ENCODE measurements at regions not wholly inside any gene's neighbourhood (a gene's known extent, or its start where the extent isn't known, plus 50 kb on each side); places are given as distances from the start of the nearest gene placed in this dataset.
"Not testable (repeated sequence)": the region's sequence is repeated elsewhere in the genome, so short reads cannot be mapped to it uniquely, and the experiment has no call there.

- not testable (repeated sequence) for H3K9me2 ChIP-seq (ENCODE audit: insufficient read depth); H3K4me2 ChIP-seq; DNase-seq (ENCODE audit: low spot score); H3K4me3 Mint-ChIP-seq; H3K27ac Mint-ChIP-seq; H3K27me3 ChIP-seq (ENCODE audit: insufficient read depth); H3K27ac ChIP-seq (ENCODE audit: low read depth); ATAC-seq; H3F3A ChIP-seq (replicated peaks; ENCODE audit: low read depth); H3K27me3 Mint-ChIP-seq (ENCODE audit: insufficient read depth, low read depth, poor library complexity); H3K4me1 ChIP-seq (ENCODE audit: insufficient read depth); H3K79me2 ChIP-seq (replicated peaks; ENCODE audit: insufficient read depth); H3K4me3 ChIP-seq; H2AFZ ChIP-seq; H4K20me1 ChIP-seq (replicated peaks; ENCODE audit: insufficient read depth); H3K4me1 Mint-ChIP-seq
- H3K36me3 ChIP-seq (ENCODE audit: insufficient read depth), result peaks cover 18% of the 10 kb centered on the region
- peaks cover 64% of the 10 kb centered on the region for H3K9me3 Mint-ChIP-seq
- H3K36me3 Mint-ChIP-seq (ENCODE audit: low read depth), result peaks cover 40% of the 10 kb centered on the region
Measured at GRCh38 chr12:23146070-23146469, 521.1 kb downstream of the ETNK1 start.

- no peak overlapping the region for H3K27ac ChIP-seq (ENCODE audit: low read depth)
- H3K27ac Mint-ChIP-seq, result no peak overlapping the region
- H3K27me3 Mint-ChIP-seq (ENCODE audit: insufficient read depth, low read depth, poor library complexity), result no peaks in the 10 kb centered on the region
- no peaks in the 10 kb centered on the region for H3K27me3 ChIP-seq (ENCODE audit: insufficient read depth)
- no peaks in the 10 kb centered on the region for H3K4me1 ChIP-seq (ENCODE audit: insufficient read depth)
- H3K4me3 Mint-ChIP-seq, result no peak overlapping the region
- H3K79me2 ChIP-seq (replicated peaks; ENCODE audit: insufficient read depth), result no peaks in the 10 kb centered on the region
- TF ChIP-seq, protein P1, sequence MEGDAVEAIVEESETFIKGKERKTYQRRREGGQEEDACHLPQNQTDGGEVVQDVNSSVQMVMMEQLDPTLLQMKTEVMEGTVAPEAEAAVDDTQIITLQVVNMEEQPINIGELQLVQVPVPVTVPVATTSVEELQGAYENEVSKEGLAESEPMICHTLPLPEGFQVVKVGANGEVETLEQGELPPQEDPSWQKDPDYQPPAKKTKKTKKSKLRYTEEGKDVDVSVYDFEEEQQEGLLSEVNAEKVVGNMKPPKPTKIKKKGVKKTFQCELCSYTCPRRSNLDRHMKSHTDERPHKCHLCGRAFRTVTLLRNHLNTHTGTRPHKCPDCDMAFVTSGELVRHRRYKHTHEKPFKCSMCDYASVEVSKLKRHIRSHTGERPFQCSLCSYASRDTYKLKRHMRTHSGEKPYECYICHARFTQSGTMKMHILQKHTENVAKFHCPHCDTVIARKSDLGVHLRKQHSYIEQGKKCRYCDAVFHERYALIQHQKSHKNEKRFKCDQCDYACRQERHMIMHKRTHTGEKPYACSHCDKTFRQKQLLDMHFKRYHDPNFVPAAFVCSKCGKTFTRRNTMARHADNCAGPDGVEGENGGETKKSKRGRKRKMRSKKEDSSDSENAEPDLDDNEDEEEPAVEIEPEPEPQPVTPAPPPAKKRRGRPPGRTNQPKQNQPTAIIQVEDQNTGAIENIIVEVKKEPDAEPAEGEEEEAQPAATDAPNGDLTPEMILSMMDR (conservative IDR thresholded peaks at IDR 0.05; ENCODE audit: low read depth in 2 of 2), result no peak
- TF ChIP-seq EZH2 (IDR thresholded peaks at IDR 0.05; ENCODE audit: low read depth, unreplicated experiment) (no peak), ZNF114 (CRISPR knock-in tag; IDR thresholded peaks at IDR 0.05) (no peak)
- TF ChIP-seq, protein P2, sequence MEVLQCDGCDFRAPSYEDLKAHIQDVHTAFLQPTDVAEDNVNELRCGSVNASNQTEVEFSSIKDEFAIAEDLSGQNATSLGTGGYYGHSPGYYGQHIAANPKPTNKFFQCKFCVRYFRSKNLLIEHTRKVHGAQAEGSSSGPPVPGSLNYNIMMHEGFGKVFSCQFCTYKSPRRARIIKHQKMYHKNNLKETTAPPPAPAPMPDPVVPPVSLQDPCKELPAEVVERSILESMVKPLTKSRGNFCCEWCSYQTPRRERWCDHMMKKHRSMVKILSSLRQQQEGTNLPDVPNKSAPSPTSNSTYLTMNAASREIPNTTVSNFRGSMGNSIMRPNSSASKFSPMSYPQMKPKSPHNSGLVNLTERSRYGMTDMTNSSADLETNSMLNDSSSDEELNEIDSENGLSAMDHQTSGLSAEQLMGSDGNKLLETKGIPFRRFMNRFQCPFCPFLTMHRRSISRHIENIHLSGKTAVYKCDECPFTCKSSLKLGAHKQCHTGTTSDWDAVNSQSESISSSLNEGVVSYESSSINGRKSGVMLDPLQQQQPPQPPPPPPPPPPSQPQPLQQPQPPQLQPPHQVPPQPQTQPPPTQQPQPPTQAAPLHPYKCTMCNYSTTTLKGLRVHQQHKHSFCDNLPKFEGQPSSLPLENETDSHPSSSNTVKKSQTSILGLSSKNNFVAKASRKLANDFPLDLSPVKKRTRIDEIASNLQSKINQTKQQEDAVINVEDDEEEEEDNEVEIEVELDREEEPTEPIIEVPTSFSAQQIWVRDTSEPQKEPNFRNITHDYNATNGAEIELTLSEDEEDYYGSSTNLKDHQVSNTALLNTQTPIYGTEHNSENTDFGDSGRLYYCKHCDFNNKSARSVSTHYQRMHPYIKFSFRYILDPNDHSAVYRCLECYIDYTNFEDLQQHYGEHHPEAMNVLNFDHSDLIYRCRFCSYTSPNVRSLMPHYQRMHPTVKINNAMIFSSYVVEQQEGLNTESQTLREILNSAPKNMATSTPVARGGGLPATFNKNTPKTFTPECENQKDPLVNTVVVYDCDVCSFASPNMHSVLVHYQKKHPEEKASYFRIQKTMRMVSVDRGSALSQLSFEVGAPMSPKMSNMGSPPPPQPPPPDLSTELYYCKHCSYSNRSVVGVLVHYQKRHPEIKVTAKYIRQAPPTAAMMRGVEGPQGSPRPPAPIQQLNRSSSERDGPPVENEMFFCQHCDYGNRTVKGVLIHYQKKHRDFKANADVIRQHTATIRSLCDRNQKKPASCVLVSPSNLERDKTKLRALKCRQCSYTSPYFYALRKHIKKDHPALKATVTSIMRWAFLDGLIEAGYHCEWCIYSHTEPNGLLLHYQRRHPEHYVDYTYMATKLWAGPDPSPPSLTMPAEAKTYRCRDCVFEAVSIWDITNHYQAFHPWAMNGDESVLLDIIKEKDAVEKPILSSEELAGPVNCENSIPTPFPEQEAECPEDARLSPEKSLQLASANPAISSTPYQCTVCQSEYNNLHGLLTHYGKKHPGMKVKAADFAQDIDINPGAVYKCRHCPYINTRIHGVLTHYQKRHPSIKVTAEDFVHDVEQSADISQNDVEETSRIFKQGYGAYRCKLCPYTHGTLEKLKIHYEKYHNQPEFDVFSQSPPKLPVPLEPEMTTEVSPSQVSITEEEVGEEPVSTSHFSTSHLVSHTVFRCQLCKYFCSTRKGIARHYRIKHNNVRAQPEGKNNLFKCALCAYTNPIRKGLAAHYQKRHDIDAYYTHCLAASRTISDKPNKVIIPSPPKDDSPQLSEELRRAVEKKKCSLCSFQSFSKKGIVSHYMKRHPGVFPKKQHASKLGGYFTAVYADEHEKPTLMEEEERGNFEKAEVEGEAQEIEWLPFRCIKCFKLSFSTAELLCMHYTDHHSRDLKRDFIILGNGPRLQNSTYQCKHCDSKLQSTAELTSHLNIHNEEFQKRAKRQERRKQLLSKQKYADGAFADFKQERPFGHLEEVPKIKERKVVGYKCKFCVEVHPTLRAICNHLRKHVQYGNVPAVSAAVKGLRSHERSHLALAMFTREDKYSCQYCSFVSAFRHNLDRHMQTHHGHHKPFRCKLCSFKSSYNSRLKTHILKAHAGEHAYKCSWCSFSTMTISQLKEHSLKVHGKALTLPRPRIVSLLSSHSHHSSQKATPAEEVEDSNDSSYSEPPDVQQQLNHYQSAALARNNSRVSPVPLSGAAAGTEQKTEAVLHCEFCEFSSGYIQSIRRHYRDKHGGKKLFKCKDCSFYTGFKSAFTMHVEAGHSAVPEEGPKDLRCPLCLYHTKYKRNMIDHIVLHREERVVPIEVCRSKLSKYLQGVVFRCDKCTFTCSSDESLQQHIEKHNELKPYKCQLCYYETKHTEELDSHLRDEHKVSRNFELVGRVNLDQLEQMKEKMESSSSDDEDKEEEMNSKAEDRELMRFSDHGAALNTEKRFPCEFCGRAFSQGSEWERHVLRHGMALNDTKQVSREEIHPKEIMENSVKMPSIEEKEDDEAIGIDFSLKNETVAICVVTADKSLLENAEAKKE (CRISPR knock-in tag; IDR thresholded peaks at IDR 0.05), result no peak
- TF ChIP-seq, protein P3, sequence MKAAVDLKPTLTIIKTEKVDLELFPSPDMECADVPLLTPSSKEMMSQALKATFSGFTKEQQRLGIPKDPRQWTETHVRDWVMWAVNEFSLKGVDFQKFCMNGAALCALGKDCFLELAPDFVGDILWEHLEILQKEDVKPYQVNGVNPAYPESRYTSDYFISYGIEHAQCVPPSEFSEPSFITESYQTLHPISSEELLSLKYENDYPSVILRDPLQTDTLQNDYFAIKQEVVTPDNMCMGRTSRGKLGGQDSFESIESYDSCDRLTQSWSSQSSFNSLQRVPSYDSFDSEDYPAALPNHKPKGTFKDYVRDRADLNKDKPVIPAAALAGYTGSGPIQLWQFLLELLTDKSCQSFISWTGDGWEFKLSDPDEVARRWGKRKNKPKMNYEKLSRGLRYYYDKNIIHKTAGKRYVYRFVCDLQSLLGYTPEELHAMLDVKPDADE (IDR thresholded peaks at IDR 0.05), result no peak
- H4K20me1 ChIP-seq (replicated peaks; ENCODE audit: insufficient read depth), result no peaks in the 10 kb centered on the region
- no peak overlapping the region for H3K4me3 ChIP-seq
- H3F3A ChIP-seq (replicated peaks; ENCODE audit: low read depth), result no peaks in the 10 kb centered on the region
- no peaks in the 10 kb centered on the region for H3K36me3 ChIP-seq (ENCODE audit: insufficient read depth)
- H2AFZ ChIP-seq, result no peak overlapping the region
- peaks cover 3% of the 10 kb centered on the region; the same call in 2 of the 3 replicates for H3K9me3 Mint-ChIP-seq
- DNase-seq (ENCODE audit: low spot score), result no peak
- peaks cover 8% of the 10 kb centered on the region for H3K9me2 ChIP-seq (ENCODE audit: insufficient read depth)
- no peak overlapping the region for H3K4me2 ChIP-seq
- no peaks in the 10 kb centered on the region; the same call in 2 of the 3 replicates for H3K36me3 Mint-ChIP-seq (ENCODE audit: low read depth)
- H3K4me1 Mint-ChIP-seq, result no peaks in the 10 kb centered on the region
- no peak for ATAC-seq
Measured at GRCh38 chr12:23168459-23168858, 543.5 kb downstream of the ETNK1 start.

Measured in GM23338 (cell line).